Loucy (cell line): ENCODE measurements at regions not wholly inside any gene's neighbourhood (a gene's known extent, or its start where the extent isn't known, plus 50 kb on each side); places are given as distances from the start of the nearest gene placed in this dataset.

Experiments used
- CTCF ChIP-seq: fragments of 200-600 bp; sonication (generic); conservative IDR thresholded peaks from 2 replicates; pipeline ENCODE4 v1.5.1; 2014; ENCODE audit warnings: mild to moderate bottlenecking, antibody characterized with exemption, low read length
- EZH2phosphoT487 ChIP-seq: fragments of 200-600 bp; IDR thresholded peaks from 2 replicates; pipeline ENCODE4 v1.6.1; 2018; ENCODE audit warnings: antibody characterized with exemption, mild to moderate bottlenecking, moderate library complexity, borderline replicate concordance

- no peak for TF ChIP-seq CTCF
- no peak for TF ChIP-seq EZH2phosphoT487
Measured at GRCh38 chrX:112440277-112440676, 239.5 kb downstream of the LHFPL1 start.
